ENCODE measurements at regions not wholly inside any gene's neighbourhood (a gene's known extent, or its start where the extent isn't known, plus 50 kb on each side); places are given as distances from the start of the nearest gene placed in this dataset.

DNA sequence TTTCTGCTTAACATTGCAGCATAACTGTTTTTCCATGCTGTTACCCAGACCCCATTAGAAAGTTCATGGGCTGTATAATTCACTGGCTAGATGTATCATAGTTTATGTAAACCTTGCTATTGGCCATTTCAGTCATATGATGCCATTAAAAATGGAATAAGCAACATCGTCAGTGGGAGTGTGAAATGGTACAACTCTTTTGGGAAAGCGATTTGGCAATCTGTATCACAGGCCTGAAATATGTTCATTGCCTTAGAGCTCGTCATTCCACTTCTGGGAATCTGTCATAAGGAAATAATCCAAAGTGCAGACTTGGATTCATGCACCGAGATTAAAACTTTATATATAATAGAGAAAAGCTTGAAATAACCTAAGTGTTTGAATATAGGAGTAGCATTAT is 77.9 kb upstream of the KLF4 start:
- no peak for TF ChIP-seq ZNF792 (tag by site-specific recombination; IDR thresholded peaks at IDR 0.05)
- TF ChIP-seq, protein P1, sequence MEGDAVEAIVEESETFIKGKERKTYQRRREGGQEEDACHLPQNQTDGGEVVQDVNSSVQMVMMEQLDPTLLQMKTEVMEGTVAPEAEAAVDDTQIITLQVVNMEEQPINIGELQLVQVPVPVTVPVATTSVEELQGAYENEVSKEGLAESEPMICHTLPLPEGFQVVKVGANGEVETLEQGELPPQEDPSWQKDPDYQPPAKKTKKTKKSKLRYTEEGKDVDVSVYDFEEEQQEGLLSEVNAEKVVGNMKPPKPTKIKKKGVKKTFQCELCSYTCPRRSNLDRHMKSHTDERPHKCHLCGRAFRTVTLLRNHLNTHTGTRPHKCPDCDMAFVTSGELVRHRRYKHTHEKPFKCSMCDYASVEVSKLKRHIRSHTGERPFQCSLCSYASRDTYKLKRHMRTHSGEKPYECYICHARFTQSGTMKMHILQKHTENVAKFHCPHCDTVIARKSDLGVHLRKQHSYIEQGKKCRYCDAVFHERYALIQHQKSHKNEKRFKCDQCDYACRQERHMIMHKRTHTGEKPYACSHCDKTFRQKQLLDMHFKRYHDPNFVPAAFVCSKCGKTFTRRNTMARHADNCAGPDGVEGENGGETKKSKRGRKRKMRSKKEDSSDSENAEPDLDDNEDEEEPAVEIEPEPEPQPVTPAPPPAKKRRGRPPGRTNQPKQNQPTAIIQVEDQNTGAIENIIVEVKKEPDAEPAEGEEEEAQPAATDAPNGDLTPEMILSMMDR (tag by site-specific recombination; IDR thresholded peaks at IDR 0.05): no peak
- TF ChIP-seq ZBTB48 (tag by site-specific recombination; IDR thresholded peaks at IDR 0.05): no peak
- TF ChIP-seq ZNF274 (IDR thresholded peaks at IDR 0.05; ENCODE audit: low read length): no peak
- no peak for TF ChIP-seq ZNF274 (tag by site-specific recombination; IDR thresholded peaks at IDR 0.05; ENCODE audit: borderline replicate concordance)
- no peak for TF ChIP-seq ZNF146 (tag by site-specific recombination; IDR thresholded peaks at IDR 0.05)
- no peak for TF ChIP-seq GLIS1 (tag by site-specific recombination; IDR thresholded peaks at IDR 0.05)
- no peak for TF ChIP-seq ZNF423 (tag by site-specific recombination; IDR thresholded peaks at IDR 0.05)
- TF ChIP-seq ZNF510 (tag by site-specific recombination; IDR thresholded peaks at IDR 0.05; ENCODE audit: insufficient replicate concordance): no peak
